HepG2 (cell line): ENCODE measurements at regions not wholly inside any gene's neighbourhood (a gene's known extent, or its start where the extent isn't known, plus 50 kb on each side); places are given as distances from the start of the nearest gene placed in this dataset.

Experiments used
- ATAC-seq: fragments of 200-7000 bp; cut with Tn5 transposase; 3 replicates; pipeline ENCODE4 v1.9.1; 2020; ENCODE audit warnings: mild to moderate bottlenecking, moderate library complexity
- BruUV-seq: library from RNA; stranded (reverse); fragments of 400-500 nt; replicated peaks from 2 replicates; lab custom pipeline; 2021; lab: Mats Ljungman, UMichigan
- CTCF ChIA-PET: fragments of 300-600 bp; formaldehyde crosslinking; extraction: SDS; loops from one replicate; lab custom pipeline; 2021; ENCODE audit warnings: low total read pairs, inconsistent platforms, low intra/inter-chr PET ratio; lab: Yijun Ruan, JAX
- POLR2A ChIA-PET: fragments of 350-600 bp; sonication (Branson Sonifier 250); formaldehyde crosslinking; loops from one replicate; lab custom pipeline; 2020; ENCODE audit warnings: antibody characterized with exemption, inconsistent platforms; lab: Yijun Ruan, JAX
- DNase-seq: peaks from one replicate; pipeline ENCODE4 v3.0.0-alpha.2; 2015; ENCODE audit warnings: low spot score
- FAIRE-seq: peaks from 3 replicates; lab custom pipeline; 2011; peaks lifted over from hg19 to GRCh38; lab: Jason Lieb, UNC
- H2AFZ ChIP-seq: one replicate; pipeline ENCODE4 v1.6.1; 2011; ENCODE audit warnings: low read length, inconsistent platforms
- H3K27ac ChIP-seq: fragments of 300-600 bp; 3 replicates; pipeline ENCODE4 v1.8.0; 2011; ENCODE audit warnings: mixed run types, mild to moderate bottlenecking, mixed read lengths, low read length, inconsistent platforms; ENCODE audit not compliant: insufficient read depth; ENCODE audit errors: extremely low read length
- H3K27me3 ChIP-seq, 2 experiments: fragments of 200-600 bp in 1 of 2; 2 replicates in 1 of 2; 3 replicates in 1 of 2; pipeline versions ENCODE4 v1.6.0 to v1.8.0; 2011; ENCODE audit warnings: low read length in 2 of 2, mild to moderate bottlenecking in 2 of 2, moderate library complexity in 2 of 2, inconsistent platforms in 1 of 2; ENCODE audit not compliant: insufficient read depth in 2 of 2, control insufficient read depth in 1 of 2
- H3K36me3 ChIP-seq, 2 experiments: fragments of 200-600 bp in 1 of 2; replicated peaks in 1 of 2; 2 replicates in 1 of 2; 3 replicates in 1 of 2; pipeline versions ENCODE4 v1.5.1 to v1.8.0; 2011; ENCODE audit warnings: low read length in 2 of 2, inconsistent platforms in 1 of 2; ENCODE audit not compliant: insufficient read depth in 2 of 2, control insufficient read depth in 1 of 2
- H3K4me1 ChIP-seq: 2 replicates; pipeline ENCODE4 v1.5.1; 2012; ENCODE audit warnings: low read length, inconsistent platforms; ENCODE audit not compliant: insufficient read depth
- H3K4me2 ChIP-seq: 2 replicates; pipeline ENCODE4 v1.6.0; 2011; ENCODE audit warnings: low read depth, low read length, inconsistent platforms
- H3K4me3 ChIP-seq, 3 experiments: fragments of 200-600 bp in 1 of 3; sonication (generic), shearing (Covaris generic) in 1 of 3; replicated peaks in 1 of 3; 2 replicates each; pipeline ENCODE4 v1.5.1; 2011 to 2016; ENCODE audit warnings: low read length in 3 of 3, inconsistent platforms in 2 of 3, low read depth in 2 of 3, mild to moderate bottlenecking in 2 of 3, control low read depth in 1 of 3, mixed read lengths in 1 of 3; ENCODE audit not compliant: insufficient read depth in 1 of 3
- H3K79me2 ChIP-seq: one replicate; pipeline ENCODE4 v1.6.1; 2011; ENCODE audit warnings: low read length, inconsistent platforms; ENCODE audit not compliant: insufficient read depth
- H3K9ac ChIP-seq: 2 replicates; pipeline ENCODE4 v1.6.0; 2011; ENCODE audit warnings: mild to moderate bottlenecking, low read depth, low read length, inconsistent platforms; ENCODE audit not compliant: insufficient read depth
- H3K9me3 ChIP-seq: 2 replicates; pipeline ENCODE4 v1.5.1; 2012; ENCODE audit warnings: mild to moderate bottlenecking, low read length
- H4K20me1 ChIP-seq: 2 replicates; pipeline ENCODE4 v1.6.0; 2011; ENCODE audit warnings: inconsistent platforms, mild to moderate bottlenecking, low read length, moderate library complexity; ENCODE audit not compliant: insufficient read depth
- ARHGAP35 ChIP-seq: sonication (generic); formaldehyde crosslinking; IDR thresholded peaks from 2 replicates; pipeline ENCODE4 v1.9.0; 2022; ENCODE audit warnings: mild to moderate bottlenecking, inconsistent platforms, moderate library complexity, missing genetic modification reagents, borderline replicate concordance
- FLYWCH1 ChIP-seq: sonication (generic); formaldehyde crosslinking; IDR thresholded peaks from 2 replicates; pipeline ENCODE4 v1.8.1; 2023; ENCODE audit warnings: mild to moderate bottlenecking, missing genetic modification reagents
- FOXA1 ChIP-seq, 2 experiments: fragments of 450-650 bp in 1 of 2; sonication (generic) in 1 of 2; formaldehyde crosslinking in 1 of 2; IDR thresholded peaks; 2 replicates each; pipeline versions ENCODE4 v1.4.0 to v1.6.1; 2016 to 2020; ENCODE audit warnings: missing genetic modification reagents in 1 of 2
- HOXA9 ChIP-seq: sonication (generic); formaldehyde crosslinking; IDR thresholded peaks from 2 replicates; pipeline ENCODE4 v1.8.1; 2022; ENCODE audit warnings: missing genetic modification reagents, mild to moderate bottlenecking, moderate library complexity, borderline replicate concordance
- TP53 ChIP-seq: sonication (generic); formaldehyde crosslinking; conservative IDR thresholded peaks from 2 replicates; pipeline ENCODE4 v1.4.0; 2020; ENCODE audit warnings: missing genetic modification reagents
- ZNF484 ChIP-seq: sonication (generic); formaldehyde crosslinking; IDR thresholded peaks from 2 replicates; pipeline ENCODE4 v1.5.1; 2020; ENCODE audit warnings: mild to moderate bottlenecking, low read depth, missing genetic modification reagents, borderline replicate concordance
- ZSCAN29 ChIP-seq: sonication (generic); formaldehyde crosslinking; conservative IDR thresholded peaks from 2 replicates; pipeline ENCODE4 v1.4.0; 2020; ENCODE audit warnings: mild to moderate bottlenecking, missing genetic modification reagents
- WGBS: methylation state at CpG from one replicate; pipeline ENCODE4 v1.1.6; 2017; ENCODE audit warnings: low lambda C conversion rate; 5-methylcytosine and 5-hydroxymethylcytosine counted together
- in situ Hi-C: cut with HindIII; loops from 2 replicates; pipeline ENCODE4 v1.10.0; 2017; ENCODE audit warnings: low pct_unique_long_range_greater_than_20kb; ENCODE audit not compliant: extremely low pct_ligation_motif_present
- intact Hi-C: fragments of 100-400 bp; cut with micrococcal nuclease; formaldehyde crosslinking; loops from one replicate; pipeline ENCODE4 v1.10.0; 2022; ENCODE audit not compliant: unreplicated experiment
- TF ChIP-seq, protein P1 (sequence below): sonication (generic); formaldehyde crosslinking; IDR thresholded peaks from 2 replicates; pipeline ENCODE4 v1.9.0; 2022; ENCODE audit warnings: low read depth, missing genetic modification reagents
- TF ChIP-seq, protein P2 (sequence below): sonication (generic); formaldehyde crosslinking; IDR thresholded peaks from 2 replicates; pipeline ENCODE4 v1.5.0; 2020; ENCODE audit warnings: mild to moderate bottlenecking, missing genetic modification reagents
- TF ChIP-seq, protein P3 (sequence below): IDR thresholded peaks from 2 replicates; pipeline ENCODE4 v1.6.1; 2016

DNA sequence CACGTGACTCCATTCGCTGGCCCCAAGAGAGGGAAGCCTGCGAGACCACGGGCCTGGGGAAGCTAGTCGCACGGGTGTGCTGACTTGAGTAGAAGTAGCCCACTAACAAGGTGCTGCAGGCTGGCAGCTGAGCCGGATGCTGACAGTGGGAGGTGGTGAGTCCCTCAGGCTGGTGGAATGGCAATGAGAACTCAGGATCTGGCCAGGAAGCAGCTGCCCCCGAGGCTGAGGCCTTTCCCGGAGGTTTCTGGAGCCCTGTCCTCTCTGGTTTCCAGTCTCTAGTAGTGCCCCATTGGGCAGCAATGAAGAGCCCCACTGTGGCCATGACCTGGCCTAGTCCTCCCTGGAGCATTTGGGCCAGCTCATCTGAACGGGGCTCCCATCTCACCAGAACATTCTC is 366.7 kb upstream of the IRX4 start:
- in situ Hi-C loops (no loop called here), intact Hi-C loops (no loop called here)
- Histone ChIP-seq H4K20me1 (no peaks in the 10 kb centered on the region), H3K27me3 (peaks cover 3 to 22% of the 10 kb centered on the region in 2 experiments; a peak in 3 of 5 replicates), H3K9me3 (no peaks in the 10 kb centered on the region), H3K4me2 (no peak overlapping the region), H3K27ac (no peak overlapping the region), H2AFZ (no peak overlapping the region), H3K36me3 (no peaks in the 10 kb centered on the region), H3K4me1 (no peaks in the 10 kb centered on the region), H3K4me3 (no peak overlapping the region), H3K79me2 (no peaks in the 10 kb centered on the region), H3K9ac (no peak overlapping the region)
- no TSS peak for BruUV-seq
- FAIRE-seq (no peak), DNase-seq (no peak), ATAC-seq (no peak)
- 12% methylated on average over 8 of the region's 10 CpGs for WGBS
- CTCF ChIA-PET, result no interaction called here
- TF ChIP-seq HOXA9 (CRISPR knock-in tag) (no peak), ZSCAN29 (CRISPR knock-in tag) (no peak), FLYWCH1 (CRISPR knock-in tag) (no peak), FOXA1 (IDR thresholded peaks at IDR 0.05) (no peak), FOXA1 (CRISPR knock-in tag; IDR thresholded peaks at IDR 0.05) (no peak), ARHGAP35 (CRISPR knock-in tag) (no peak), TP53 (no peak), ZNF484 (no peak)
- TF ChIP-seq, protein P1, sequence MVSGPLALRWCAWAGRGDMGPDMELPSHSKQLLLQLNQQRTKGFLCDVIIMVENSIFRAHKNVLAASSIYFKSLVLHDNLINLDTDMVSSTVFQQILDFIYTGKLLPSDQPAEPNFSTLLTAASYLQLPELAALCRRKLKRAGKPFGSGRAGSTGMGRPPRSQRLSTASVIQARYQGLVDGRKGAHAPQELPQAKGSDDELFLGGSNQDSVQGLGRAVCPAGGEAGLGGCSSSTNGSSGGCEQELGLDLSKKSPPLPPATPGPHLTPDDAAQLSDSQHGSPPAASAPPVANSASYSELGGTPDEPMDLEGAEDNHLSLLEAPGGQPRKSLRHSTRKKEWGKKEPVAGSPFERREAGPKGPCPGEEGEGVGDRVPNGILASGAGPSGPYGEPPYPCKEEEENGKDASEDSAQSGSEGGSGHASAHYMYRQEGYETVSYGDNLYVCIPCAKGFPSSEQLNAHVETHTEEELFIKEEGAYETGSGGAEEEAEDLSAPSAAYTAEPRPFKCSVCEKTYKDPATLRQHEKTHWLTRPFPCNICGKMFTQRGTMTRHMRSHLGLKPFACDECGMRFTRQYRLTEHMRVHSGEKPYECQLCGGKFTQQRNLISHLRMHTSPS (CRISPR knock-in tag), result no peak
- TF ChIP-seq, protein P2, sequence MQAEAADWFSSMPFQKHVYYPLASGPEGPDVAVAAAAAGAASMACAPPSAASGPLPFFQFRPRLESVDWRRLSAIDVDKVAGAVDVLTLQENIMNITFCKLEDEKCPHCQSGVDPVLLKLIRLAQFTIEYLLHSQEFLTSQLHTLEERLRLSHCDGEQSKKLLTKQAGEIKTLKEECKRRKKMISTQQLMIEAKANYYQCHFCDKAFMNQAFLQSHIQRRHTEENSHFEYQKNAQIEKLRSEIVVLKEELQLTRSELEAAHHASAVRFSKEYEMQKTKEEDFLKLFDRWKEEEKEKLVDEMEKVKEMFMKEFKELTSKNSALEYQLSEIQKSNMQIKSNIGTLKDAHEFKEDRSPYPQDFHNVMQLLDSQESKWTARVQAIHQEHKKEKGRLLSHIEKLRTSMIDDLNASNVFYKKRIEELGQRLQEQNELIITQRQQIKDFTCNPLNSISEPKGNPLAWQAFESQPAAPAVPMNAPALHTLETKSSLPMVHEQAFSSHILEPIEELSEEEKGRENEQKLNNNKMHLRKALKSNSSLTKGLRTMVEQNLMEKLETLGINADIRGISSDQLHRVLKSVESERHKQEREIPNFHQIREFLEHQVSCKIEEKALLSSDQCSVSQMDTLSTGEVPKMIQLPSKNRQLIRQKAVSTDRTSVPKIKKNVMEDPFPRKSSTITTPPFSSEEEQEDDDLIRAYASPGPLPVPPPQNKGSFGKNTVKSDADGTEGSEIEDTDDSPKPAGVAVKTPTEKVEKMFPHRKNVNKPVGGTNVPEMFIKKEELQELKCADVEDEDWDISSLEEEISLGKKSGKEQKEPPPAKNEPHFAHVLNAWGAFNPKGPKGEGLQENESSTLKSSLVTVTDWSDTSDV (CRISPR knock-in tag), result no peak
- TF ChIP-seq, protein P3, sequence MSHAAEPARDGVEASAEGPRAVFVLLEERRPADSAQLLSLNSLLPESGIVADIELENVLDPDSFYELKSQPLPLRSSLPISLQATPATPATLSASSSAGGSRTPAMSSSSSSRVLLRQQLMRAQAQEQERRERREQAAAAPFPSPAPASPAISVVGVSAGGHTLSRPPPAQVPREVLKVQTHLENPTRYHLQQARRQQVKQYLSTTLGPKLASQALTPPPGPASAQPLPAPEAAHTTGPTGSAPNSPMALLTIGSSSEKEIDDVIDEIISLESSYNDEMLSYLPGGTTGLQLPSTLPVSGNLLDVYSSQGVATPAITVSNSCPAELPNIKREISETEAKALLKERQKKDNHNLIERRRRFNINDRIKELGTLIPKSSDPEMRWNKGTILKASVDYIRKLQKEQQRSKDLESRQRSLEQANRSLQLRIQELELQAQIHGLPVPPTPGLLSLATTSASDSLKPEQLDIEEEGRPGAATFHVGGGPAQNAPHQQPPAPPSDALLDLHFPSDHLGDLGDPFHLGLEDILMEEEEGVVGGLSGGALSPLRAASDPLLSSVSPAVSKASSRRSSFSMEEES (CRISPR knock-in tag), result no peak
- POLR2A ChIA-PET, result no interaction called here
